Activated T-cell treated with anti-CD3 and anti-CD28 coated beads, Interleukin-2, amount 50 U/mL, for 4 hours (primary cell): ENCODE measurements at regions not wholly inside any gene's neighbourhood (a gene's known extent, or its start where the extent isn't known, plus 50 kb on each side); places are given as distances from the start of the nearest gene placed in this dataset.

Experiments
- ATAC-seq, 2 donors: fragments of 200-7000 bp; cut with Tn5 transposase; one replicate each; pipeline ENCODE4 v1.10.0; 2021
- DNase-seq: peaks from one replicate; pipeline ENCODE4 v3.0.0-alpha.2; 2020
- H3K27me3 Mint-ChIP-seq: one replicate; pipeline ENCODE4 v1.8.0; 2021; ENCODE audit warnings: low read depth, mixed read lengths
- H3K36me3 Mint-ChIP-seq: one replicate; pipeline ENCODE4 v1.8.0; 2022; ENCODE audit warnings: mixed read lengths; ENCODE audit not compliant: insufficient read depth
- H3K4me1 Mint-ChIP-seq: one replicate; pipeline ENCODE4 v1.8.0; 2021; ENCODE audit warnings: low read depth, mixed read lengths
- H3K4me3 Mint-ChIP-seq: one replicate; pipeline ENCODE4 v1.8.0; 2021; ENCODE audit warnings: mild to moderate bottlenecking, moderate library complexity, mixed read lengths
- H3K9me3 Mint-ChIP-seq: one replicate; pipeline ENCODE4 v1.8.0; 2021; ENCODE audit warnings: mixed read lengths

GRCh38 chr4:56209767-56210166 is 177.5 kb downstream of the AASDH start:
- no peak overlapping the region for H3K4me3 Mint-ChIP-seq

DNA sequence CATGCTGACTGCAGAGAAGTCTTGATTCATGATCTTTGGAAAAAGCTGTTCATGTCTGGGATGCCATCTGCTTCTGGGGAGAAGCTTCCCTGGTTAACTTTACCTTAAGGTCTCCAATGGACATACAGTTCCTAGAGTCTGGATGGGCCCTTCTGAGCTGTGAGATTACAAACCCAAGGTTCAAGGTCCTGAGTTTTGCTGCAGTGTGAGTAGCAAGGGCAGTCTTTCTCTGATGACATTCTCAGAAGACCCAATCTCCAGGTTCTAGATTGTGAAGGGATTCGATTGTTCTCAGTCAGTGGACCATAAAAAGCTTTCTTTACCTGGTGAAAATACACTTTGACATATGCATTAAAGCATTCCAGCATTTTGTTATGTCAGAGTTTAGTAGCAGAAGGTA is 179.2 kb downstream of the AASDH start:
- no peak for DNase-seq
- Mint-ChIP-seq H3K4me1 (no peaks in the 10 kb centered on the region), H3K36me3 (peaks cover 3% of the 10 kb centered on the region), H3K4me3 (no peak overlapping the region), H3K27me3 (peaks cover 8% of the 10 kb centered on the region), H3K9me3 (peaks cover 7% of the 10 kb centered on the region)
- ATAC-seq = no peak

More at GRCh38 chr4:56209767-56210166, 177.5 kb downstream of the AASDH start:
- DNase-seq = no peak
- Mint-ChIP-seq H3K4me1 (no peaks in the 10 kb centered on the region), H3K9me3 (peaks cover 7% of the 10 kb centered on the region), H3K36me3 (peaks cover 3% of the 10 kb centered on the region), H3K27me3 (peaks cover 5% of the 10 kb centered on the region)
- ATAC-seq = no peak

GRCh38 chr4:56206258-56206657 is 181.0 kb downstream of the AASDH start:
- no peak for ATAC-seq
- Mint-ChIP-seq H3K36me3 (peaks cover under 1% of the 10 kb centered on the region), H3K9me3 (peaks cover 2% of the 10 kb centered on the region), H3K4me3 (no peak overlapping the region), H3K27me3 (peaks cover 14% of the 10 kb centered on the region), H3K4me1 (no peaks in the 10 kb centered on the region)
- no peak for DNase-seq

DNA sequence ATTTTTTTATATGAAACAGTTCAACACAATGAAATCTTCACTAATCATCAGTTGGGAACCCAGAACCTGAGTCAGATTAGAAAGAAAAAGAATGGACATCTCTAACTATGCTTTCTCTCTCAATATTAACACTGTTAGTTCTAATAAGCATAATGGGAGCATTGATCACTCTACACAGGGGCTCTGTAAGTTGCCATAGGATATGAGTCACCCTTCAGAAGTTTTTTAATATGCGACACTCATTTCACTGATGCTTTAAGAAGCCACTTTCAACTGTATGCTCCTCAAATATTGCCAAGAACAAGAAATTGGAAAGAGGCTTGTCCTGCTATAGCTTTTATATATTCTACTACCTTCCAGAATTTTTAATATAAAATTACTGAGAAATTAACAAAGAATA is 187.0 kb downstream of the AASDH start:
- H3K9me3 Mint-ChIP-seq = no peaks in the 10 kb centered on the region

GRCh38 chr4:56198265-56198664 is 189.0 kb downstream of the AASDH start:
- no peak for ATAC-seq
- H3K9me3 Mint-ChIP-seq = no peaks in the 10 kb centered on the region
- no peaks in the 10 kb centered on the region for H3K4me1 Mint-ChIP-seq

More for the DNA sequence above, 187.0 kb downstream of the AASDH start:
- no peaks in the 10 kb centered on the region for H3K4me1 Mint-ChIP-seq
- ATAC-seq (no peak), DNase-seq (no peak)
- peaks cover 12% of the 10 kb centered on the region for H3K27me3 Mint-ChIP-seq
- no peaks in the 10 kb centered on the region for H3K36me3 Mint-ChIP-seq
- H3K4me3 Mint-ChIP-seq = no peak overlapping the region

DNA sequence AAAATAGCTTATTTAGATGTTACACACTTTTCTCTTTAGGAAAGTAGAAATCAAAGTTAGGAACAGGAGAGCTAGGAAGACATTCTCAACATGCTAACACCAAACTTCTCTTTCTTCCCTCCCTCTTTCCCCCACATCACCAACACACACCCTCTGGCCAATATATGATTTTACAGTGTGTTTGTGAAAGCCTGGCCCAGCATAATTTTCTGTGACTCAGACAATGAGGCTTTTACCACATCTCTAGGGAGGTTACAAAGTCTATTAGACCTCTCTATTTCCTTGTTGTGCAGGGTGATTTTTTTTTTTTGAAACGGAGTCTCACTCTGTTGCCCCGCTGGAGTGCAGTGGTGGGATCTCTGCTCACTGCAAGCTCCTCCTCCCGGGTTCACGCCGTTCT is 189.9 kb downstream of the AASDH start:
- Mint-ChIP-seq H3K4me3 (no peak overlapping the region), H3K36me3 (no peaks in the 10 kb centered on the region), H3K9me3 (no peaks in the 10 kb centered on the region), H3K4me1 (no peaks in the 10 kb centered on the region), H3K27me3 (peaks cover 13% of the 10 kb centered on the region)
- DNase-seq = no peak
- no peak for ATAC-seq

More at GRCh38 chr4:56198265-56198664, 189.0 kb downstream of the AASDH start:
- no peaks in the 10 kb centered on the region for H3K36me3 Mint-ChIP-seq
- no peak for DNase-seq
- H3K4me3 Mint-ChIP-seq = no peak overlapping the region
- H3K27me3 Mint-ChIP-seq = peaks cover 13% of the 10 kb centered on the region

- no peak for DNase-seq
- no peaks in the 10 kb centered on the region for H3K36me3 Mint-ChIP-seq
- H3K4me3 Mint-ChIP-seq = no peak overlapping the region
- H3K9me3 Mint-ChIP-seq = no peaks in the 10 kb centered on the region
- H3K4me1 Mint-ChIP-seq = no peaks in the 10 kb centered on the region
- ATAC-seq = no peak
- peaks cover 5% of the 10 kb centered on the region for H3K27me3 Mint-ChIP-seq
These were observed 192.3 kb downstream of the AASDH start for GRCh38 chr4:56195025-56195424.

DNA sequence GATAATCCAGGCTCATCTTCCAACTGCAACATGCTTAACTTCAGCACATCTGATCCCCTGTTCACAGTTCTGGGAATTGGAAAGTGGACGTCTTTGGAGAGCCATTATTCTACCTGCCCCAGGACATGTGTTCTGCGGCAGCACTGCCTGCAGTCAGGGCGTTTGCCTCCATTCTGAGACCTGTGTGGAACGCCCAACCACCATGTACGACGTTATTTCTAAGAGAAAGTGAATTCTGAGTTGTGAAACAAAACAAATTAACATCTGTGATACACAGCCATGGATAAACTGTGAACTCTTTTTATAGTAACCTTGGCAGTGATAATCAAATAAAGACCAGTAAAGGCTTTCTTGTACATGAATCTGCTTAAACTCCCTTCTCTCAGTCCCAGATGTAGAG is 195.8 kb downstream of the AASDH start:
- no peaks in the 10 kb centered on the region for H3K36me3 Mint-ChIP-seq
- H3K4me1 Mint-ChIP-seq = no peaks in the 10 kb centered on the region
- no peak for ATAC-seq

DNA sequence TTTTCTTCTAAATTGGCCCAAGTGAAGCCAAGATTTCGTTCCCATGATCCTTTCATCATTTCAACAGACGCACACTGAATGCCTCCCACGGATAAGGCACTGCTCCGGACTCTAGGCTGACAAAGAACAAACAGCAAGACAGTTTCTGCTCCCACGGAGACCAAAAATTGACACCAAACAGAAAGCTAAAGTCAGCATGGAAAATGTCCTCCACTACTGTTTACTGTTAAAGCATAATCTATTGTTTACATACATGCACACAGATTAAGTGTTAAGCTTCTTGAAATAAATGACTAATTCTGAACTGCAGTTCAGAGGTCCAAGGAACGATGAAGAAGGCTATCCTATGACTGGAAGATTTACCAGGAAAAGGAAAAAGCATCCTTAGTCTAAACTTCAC is 199.6 kb downstream of the AASDH start:
- DNase-seq = no peak
- no peaks in the 10 kb centered on the region for H3K9me3 Mint-ChIP-seq
- no peaks in the 10 kb centered on the region for H3K36me3 Mint-ChIP-seq
- ATAC-seq = no peak
- peaks cover 3% of the 10 kb centered on the region for H3K4me1 Mint-ChIP-seq
- no peak overlapping the region for H3K4me3 Mint-ChIP-seq
- peaks cover 2% of the 10 kb centered on the region for H3K27me3 Mint-ChIP-seq

More for the DNA sequence above, 195.8 kb downstream of the AASDH start:
- Mint-ChIP-seq H3K27me3 (peaks cover 7% of the 10 kb centered on the region), H3K4me3 (no peak overlapping the region), H3K9me3 (no peaks in the 10 kb centered on the region)
- DNase-seq = no peak

DNA sequence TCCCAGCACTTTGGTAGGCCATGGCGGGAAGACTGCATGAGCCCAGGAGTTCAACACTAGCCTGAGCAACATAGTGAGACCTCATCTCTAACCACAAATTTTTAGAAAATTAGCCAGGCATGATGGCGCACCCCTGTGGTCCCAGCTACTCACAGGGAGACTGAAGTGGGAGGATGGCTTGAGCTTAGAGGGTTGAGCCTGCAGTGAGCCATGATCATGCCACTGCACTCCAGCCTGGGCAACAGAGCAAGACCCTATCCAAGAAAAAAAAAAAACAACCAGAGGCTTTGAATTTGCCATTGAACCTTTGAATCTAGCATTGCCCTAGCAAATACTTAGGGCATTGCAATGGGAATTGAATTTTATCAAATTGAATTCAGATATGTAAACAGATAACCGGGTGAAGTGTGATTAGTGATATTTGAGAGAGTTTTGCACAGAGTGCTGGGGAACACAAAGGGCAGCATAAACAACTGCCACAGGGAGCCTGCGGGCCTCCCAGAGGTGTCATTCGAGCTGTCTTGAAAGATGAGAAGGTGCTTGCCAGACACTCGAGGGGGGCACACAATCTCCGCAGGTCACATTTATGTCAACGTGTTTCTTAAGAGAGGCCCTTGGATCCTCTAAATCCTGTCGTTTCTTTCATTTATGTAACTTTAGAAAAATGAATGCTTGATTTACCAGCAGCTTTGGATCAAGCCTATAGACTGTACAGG is 200.3 kb downstream of the AASDH start:
- H3K9me3 Mint-ChIP-seq = no peaks in the 10 kb centered on the region
- peaks cover 2% of the 10 kb centered on the region for H3K27me3 Mint-ChIP-seq
- ATAC-seq (no peak), DNase-seq (no peak)
- H3K4me3 Mint-ChIP-seq = no peak overlapping the region
- peaks cover 3% of the 10 kb centered on the region for H3K4me1 Mint-ChIP-seq
- H3K36me3 Mint-ChIP-seq = no peaks in the 10 kb centered on the region

GRCh38 chr4:56185901-56186300 is 201.4 kb downstream of the AASDH start:
- peaks cover 10% of the 10 kb centered on the region for H3K4me1 Mint-ChIP-seq
- ATAC-seq = no peak

DNA sequence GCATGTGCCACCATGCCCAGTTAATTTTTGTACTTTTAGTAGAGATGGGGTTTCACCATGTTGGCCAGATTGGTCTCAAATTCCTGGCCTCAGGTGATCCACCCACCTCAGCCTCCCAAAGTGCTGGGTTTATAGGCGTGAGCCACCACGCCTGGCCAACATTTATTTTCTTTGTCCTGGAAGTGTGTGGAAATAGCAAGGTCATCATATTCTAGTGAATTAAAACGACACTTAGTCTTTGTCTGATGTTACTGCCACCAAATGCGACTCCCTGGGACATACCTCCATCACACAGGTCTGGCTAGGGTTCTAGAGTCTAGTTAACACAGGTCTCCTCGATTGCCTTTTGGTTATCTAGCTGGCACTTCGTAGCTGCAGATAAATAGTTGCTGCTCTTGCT is 203.1 kb downstream of the AASDH start:
- no peaks in the 10 kb centered on the region for H3K36me3 Mint-ChIP-seq
- ATAC-seq (no peak), DNase-seq (no peak)
- no peaks in the 10 kb centered on the region for H3K9me3 Mint-ChIP-seq
- H3K27me3 Mint-ChIP-seq = peaks cover 6% of the 10 kb centered on the region
- no peak overlapping the region for H3K4me3 Mint-ChIP-seq
- H3K4me1 Mint-ChIP-seq = peaks cover 12% of the 10 kb centered on the region

More at GRCh38 chr4:56185901-56186300, 201.4 kb downstream of the AASDH start:
- no peaks in the 10 kb centered on the region for H3K9me3 Mint-ChIP-seq
- DNase-seq = no peak
- H3K27me3 Mint-ChIP-seq = peaks cover 2% of the 10 kb centered on the region
- no peaks in the 10 kb centered on the region for H3K36me3 Mint-ChIP-seq
- no peak overlapping the region for H3K4me3 Mint-ChIP-seq

- no peak for DNase-seq
- H3K4me3 Mint-ChIP-seq = no peak overlapping the region
- H3K4me1 Mint-ChIP-seq = peaks cover 12% of the 10 kb centered on the region
- ATAC-seq = no peak
- no peaks in the 10 kb centered on the region for H3K36me3 Mint-ChIP-seq
- peaks cover 7% of the 10 kb centered on the region for H3K27me3 Mint-ChIP-seq
- H3K9me3 Mint-ChIP-seq = no peaks in the 10 kb centered on the region
These were observed 203.8 kb downstream of the AASDH start for GRCh38 chr4:56183344-56183959.

GRCh38 chr4:56182356-56182755 is 204.9 kb downstream of the AASDH start:
- H3K4me1 Mint-ChIP-seq = peaks cover 12% of the 10 kb centered on the region

More at GRCh38 chr4:56182356-56182755, 204.9 kb downstream of the AASDH start:
- Mint-ChIP-seq H3K36me3 (no peaks in the 10 kb centered on the region), H3K27me3 (peaks cover 5% of the 10 kb centered on the region), H3K4me3 (no peak overlapping the region), H3K9me3 (no peaks in the 10 kb centered on the region)
- DNase-seq = no peak
- no peak for ATAC-seq
